PC-3 (cell line): ENCODE measurements at regions not wholly inside any gene's neighbourhood (a gene's known extent, or its start where the extent isn't known, plus 50 kb on each side); places are given as distances from the start of the nearest gene placed in this dataset.

Source experiments
- CTCF ChIP-seq: fragments of 300-600 bp; sonication (generic); conservative IDR thresholded peaks from 2 replicates; pipeline ENCODE4 v1.5.1; 2017; ENCODE audit warnings: antibody characterized with exemption, low read depth, mild to moderate bottlenecking, low read length
- EZH2phosphoT487 ChIP-seq: fragments of 300-600 bp; sonication (generic); IDR thresholded peaks from 2 replicates; pipeline ENCODE4 v1.6.1; 2018; ENCODE audit warnings: mild to moderate bottlenecking, antibody characterized with exemption, low read length, borderline replicate concordance

GRCh38 chr5:136434795-136435194 is 69.5 kb upstream of the TRPC7 start:
- TF ChIP-seq CTCF = no peak
- no peak for TF ChIP-seq EZH2phosphoT487
